HFFc6 (cell line): ENCODE measurements at regions not wholly inside any gene's neighbourhood (a gene's known extent, or its start where the extent isn't known, plus 50 kb on each side); places are given as distances from the start of the nearest gene placed in this dataset.

Source experiments
- DNase-seq: peaks from one replicate; pipeline ENCODE4 v3.0.0-alpha.2; 2018
- H3K27ac Mint-ChIP-seq: 2 replicates; pipeline ENCODE4 v1.8.0; 2020; ENCODE audit warnings: mild to moderate bottlenecking, mixed read lengths
- H3K27me3 Mint-ChIP-seq: 2 replicates; pipeline ENCODE4 v1.8.0; 2021; ENCODE audit warnings: mild to moderate bottlenecking, moderate library complexity, mixed read lengths; ENCODE audit not compliant: insufficient read depth
- H3K36me3 Mint-ChIP-seq: 2 replicates; pipeline ENCODE4 v1.8.0; 2021; ENCODE audit warnings: low read depth, mixed read lengths
- H3K4me1 Mint-ChIP-seq: 2 replicates; pipeline ENCODE4 v1.8.0; 2020; ENCODE audit warnings: low read depth, mixed read lengths
- H3K4me3 Mint-ChIP-seq: 2 replicates; pipeline ENCODE4 v1.8.0; 2020; ENCODE audit warnings: mild to moderate bottlenecking, moderate library complexity, mixed read lengths
- H3K9me3 Mint-ChIP-seq: 2 replicates; pipeline ENCODE4 v1.8.0; 2020; ENCODE audit warnings: mild to moderate bottlenecking, mixed read lengths
- TF ChIP-seq, protein P1 (sequence below): fragments of 200-600 bp; sonication (generic); IDR thresholded peaks from 2 replicates; pipeline ENCODE4 v1.5.0; 2021; ENCODE audit warnings: antibody characterized with exemption, mild to moderate bottlenecking

DNA sequence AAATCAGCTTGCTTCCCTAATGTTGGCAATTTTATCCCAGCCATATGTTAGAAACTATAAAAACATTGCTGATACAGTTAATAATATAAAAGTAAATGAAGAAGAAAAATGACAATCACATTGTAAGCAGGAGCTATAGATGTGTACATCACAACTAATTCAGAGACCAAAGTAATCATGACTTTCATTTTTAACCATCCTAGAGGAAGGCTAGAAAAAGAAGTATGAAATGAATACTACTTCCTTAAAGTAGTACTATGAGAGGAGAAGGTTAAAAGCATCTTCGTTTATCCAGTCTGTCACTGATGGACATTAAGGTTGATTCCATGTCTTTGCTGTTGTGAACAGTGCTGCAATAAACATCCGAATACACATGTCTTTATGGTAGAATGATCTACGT lies 135.5 kb downstream of the IRS2 start:
- DNase-seq: no peak
- TF ChIP-seq, protein P1, sequence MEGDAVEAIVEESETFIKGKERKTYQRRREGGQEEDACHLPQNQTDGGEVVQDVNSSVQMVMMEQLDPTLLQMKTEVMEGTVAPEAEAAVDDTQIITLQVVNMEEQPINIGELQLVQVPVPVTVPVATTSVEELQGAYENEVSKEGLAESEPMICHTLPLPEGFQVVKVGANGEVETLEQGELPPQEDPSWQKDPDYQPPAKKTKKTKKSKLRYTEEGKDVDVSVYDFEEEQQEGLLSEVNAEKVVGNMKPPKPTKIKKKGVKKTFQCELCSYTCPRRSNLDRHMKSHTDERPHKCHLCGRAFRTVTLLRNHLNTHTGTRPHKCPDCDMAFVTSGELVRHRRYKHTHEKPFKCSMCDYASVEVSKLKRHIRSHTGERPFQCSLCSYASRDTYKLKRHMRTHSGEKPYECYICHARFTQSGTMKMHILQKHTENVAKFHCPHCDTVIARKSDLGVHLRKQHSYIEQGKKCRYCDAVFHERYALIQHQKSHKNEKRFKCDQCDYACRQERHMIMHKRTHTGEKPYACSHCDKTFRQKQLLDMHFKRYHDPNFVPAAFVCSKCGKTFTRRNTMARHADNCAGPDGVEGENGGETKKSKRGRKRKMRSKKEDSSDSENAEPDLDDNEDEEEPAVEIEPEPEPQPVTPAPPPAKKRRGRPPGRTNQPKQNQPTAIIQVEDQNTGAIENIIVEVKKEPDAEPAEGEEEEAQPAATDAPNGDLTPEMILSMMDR: no peak
- no peak overlapping the region for H3K27ac Mint-ChIP-seq
- H3K36me3 Mint-ChIP-seq: no peaks in the 10 kb centered on the region
- peaks cover 6% of the 10 kb centered on the region; the same call in 1 of the 2 replicates for H3K4me1 Mint-ChIP-seq
- no peak overlapping the region for H3K4me3 Mint-ChIP-seq
- peaks cover 17% of the 10 kb centered on the region for H3K27me3 Mint-ChIP-seq
- H3K9me3 Mint-ChIP-seq: no peaks in the 10 kb centered on the region

DNA sequence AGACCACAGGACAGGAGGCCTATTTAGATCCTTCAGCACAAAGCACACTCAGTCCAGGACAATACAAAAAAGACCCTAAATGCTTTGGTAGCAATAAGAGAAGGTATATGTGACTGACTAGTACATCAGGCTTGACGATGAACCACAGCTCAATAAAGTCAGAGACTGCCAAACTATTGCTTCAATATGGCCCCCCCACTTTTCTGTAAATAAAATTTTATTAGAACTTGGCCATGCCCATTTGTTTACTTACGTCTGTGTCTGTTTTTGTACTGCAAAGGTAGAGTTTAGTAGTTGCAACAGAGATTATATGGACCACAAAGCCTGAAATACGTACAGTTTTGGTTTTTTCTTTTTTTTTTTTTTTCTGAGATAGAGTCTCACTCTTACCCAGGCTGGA lies 136.7 kb downstream of the IRS2 start:
- no peak for DNase-seq
- H3K4me3 Mint-ChIP-seq: no peak overlapping the region
- H3K36me3 Mint-ChIP-seq: no peaks in the 10 kb centered on the region
- H3K9me3 Mint-ChIP-seq: no peaks in the 10 kb centered on the region
- TF ChIP-seq, protein P1: no peak
- no peak overlapping the region for H3K27ac Mint-ChIP-seq
- peaks cover 6% of the 10 kb centered on the region; the same call in 1 of the 2 replicates for H3K4me1 Mint-ChIP-seq
- peaks cover 6% of the 10 kb centered on the region for H3K27me3 Mint-ChIP-seq

DNA sequence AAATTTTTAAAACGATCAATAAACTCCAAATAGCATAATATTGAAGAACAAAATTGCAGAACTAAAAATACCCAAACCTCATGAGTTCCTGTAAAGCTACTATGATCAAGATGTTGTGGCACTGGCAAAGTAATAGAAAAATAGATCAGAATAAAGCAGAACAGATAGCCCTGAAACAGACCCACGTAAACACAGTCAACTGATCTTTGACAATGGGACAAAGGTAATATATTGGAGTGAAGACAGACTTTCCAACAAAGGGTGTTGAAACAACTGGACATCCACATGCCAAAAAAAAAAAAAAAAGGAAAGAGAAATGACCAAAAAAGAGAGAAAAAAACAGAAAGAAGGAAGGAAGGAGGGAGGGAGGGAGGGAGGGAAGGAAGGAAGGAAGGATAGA lies 138.7 kb downstream of the IRS2 start:
- H3K4me1 Mint-ChIP-seq: peaks cover 6% of the 10 kb centered on the region; the same call in 1 of the 2 replicates
- H3K9me3 Mint-ChIP-seq: no peaks in the 10 kb centered on the region; the same call in 1 of the 2 replicates
- DNase-seq: no peak
- H3K27me3 Mint-ChIP-seq: peaks cover 3% of the 10 kb centered on the region; the same call in 1 of the 2 replicates
- TF ChIP-seq, protein P1: no peak
- H3K27ac Mint-ChIP-seq: no peak overlapping the region
- H3K4me3 Mint-ChIP-seq: no peak overlapping the region
- no peaks in the 10 kb centered on the region for H3K36me3 Mint-ChIP-seq

DNA sequence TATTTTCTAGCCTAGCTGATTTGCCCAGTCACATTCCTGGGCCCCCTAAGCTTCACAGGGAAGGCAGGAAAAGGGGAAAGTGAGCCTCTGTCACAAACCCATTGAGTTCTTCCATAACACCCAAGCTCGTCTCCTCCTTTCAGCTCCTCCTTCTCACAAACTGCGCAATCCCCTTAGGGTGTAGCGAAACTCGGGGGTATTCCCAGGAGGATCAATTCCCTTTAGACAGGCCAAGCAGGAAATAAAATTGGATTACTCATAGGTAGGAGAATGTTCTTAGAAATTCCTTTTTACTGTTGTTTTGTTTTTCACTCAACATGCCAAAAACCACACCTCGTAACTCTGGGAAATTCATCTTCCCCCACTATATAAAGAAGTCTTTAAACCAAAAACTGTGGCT lies 139.3 kb downstream of the IRS2 start:
- Mint-ChIP-seq H3K36me3 (no peaks in the 10 kb centered on the region), H3K27ac (no peak overlapping the region), H3K4me1 (peaks cover 6% of the 10 kb centered on the region; the same call in 1 of the 2 replicates), H3K27me3 (peaks cover 3% of the 10 kb centered on the region; the same call in 1 of the 2 replicates), H3K9me3 (no peaks in the 10 kb centered on the region; the same call in 1 of the 2 replicates), H3K4me3 (no peak overlapping the region)
- TF ChIP-seq, protein P1: no peak
- DNase-seq: no peak

DNA sequence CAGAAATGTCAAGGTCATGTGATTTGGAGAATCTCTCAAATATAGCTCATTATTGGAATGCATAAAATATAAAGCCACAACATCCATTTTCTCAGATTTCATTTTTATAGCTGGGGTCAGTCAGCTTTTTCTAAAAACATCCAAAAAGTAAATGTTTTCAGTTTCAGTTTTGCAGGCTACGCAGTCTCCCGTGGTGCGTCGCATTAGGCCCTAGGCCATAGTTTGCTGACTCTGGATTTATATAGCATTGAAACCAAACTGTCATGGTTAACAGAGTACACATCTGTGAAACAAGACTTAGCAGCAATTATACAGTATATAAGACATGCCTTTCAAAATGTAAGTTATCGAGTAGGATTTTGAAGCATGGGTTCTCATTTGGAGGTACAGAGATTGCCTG lies 140.0 kb downstream of the IRS2 start:
- DNase-seq: no peak
- H3K27me3 Mint-ChIP-seq: peaks cover 3% of the 10 kb centered on the region; the same call in 1 of the 2 replicates
- TF ChIP-seq, protein P1: no peak
- H3K27ac Mint-ChIP-seq: no peak overlapping the region
- H3K4me3 Mint-ChIP-seq: no peak overlapping the region
- peaks cover 1% of the 10 kb centered on the region for H3K9me3 Mint-ChIP-seq
- H3K4me1 Mint-ChIP-seq: peaks cover 6% of the 10 kb centered on the region; the same call in 1 of the 2 replicates
- H3K36me3 Mint-ChIP-seq: no peaks in the 10 kb centered on the region
